HUES48 (cell line): ENCODE measurements at regions not wholly inside any gene's neighbourhood (a gene's known extent, or its start where the extent isn't known, plus 50 kb on each side); places are given as distances from the start of the nearest gene placed in this dataset.

ENCODE experiments used
- H3K27ac ChIP-seq: one replicate; pipeline ENCODE4 v1.7.0; 2013; ENCODE audit warnings: low read depth, low read length, inconsistent platforms
- H3K27me3 ChIP-seq: 2 replicates; pipeline ENCODE4 v1.6.1; 2013; ENCODE audit warnings: mild to moderate bottlenecking, low read length; ENCODE audit not compliant: control insufficient read depth, insufficient read depth
- H3K36me3 ChIP-seq: 2 replicates; pipeline ENCODE4 v1.6.1; 2013; ENCODE audit warnings: low read length; ENCODE audit not compliant: control insufficient read depth, insufficient read depth
- H3K4me1 ChIP-seq: 2 replicates; pipeline ENCODE4 v1.6.1; 2013; ENCODE audit warnings: mild to moderate bottlenecking, low read length; ENCODE audit not compliant: control insufficient read depth, insufficient read depth
- H3K4me3 ChIP-seq: 2 replicates; pipeline ENCODE4 v1.5.1; 2013; ENCODE audit warnings: mild to moderate bottlenecking, low read depth, low read length
- H3K9ac ChIP-seq: 2 replicates; pipeline ENCODE4 v1.6.1; 2013; ENCODE audit warnings: mild to moderate bottlenecking, low read depth, low read length, moderate library complexity
- H3K9me3 ChIP-seq: 2 replicates; pipeline ENCODE4 v1.6.1; 2013; ENCODE audit warnings: low read length; ENCODE audit not compliant: control insufficient read depth, insufficient read depth

DNA sequence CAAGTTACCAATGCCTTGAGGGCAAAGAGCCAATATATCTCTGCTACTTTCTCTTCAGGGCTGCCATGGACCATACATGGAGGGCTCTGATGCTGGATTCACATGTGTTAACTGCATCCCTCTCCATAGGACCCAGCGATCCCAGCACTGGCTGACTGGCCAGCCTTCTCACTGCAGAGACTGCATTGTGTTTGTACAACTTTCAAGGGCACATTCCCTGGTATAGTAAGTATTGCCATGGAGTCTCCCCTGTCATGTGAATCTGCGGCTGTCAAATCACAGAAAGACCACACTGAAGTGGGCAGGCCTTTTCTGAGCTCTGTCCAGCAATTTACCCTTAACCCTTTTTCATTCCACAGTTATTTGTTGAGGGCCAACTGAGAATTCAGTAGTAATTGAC is 449.8 kb downstream of the OMA1 start:
- Histone ChIP-seq H3K4me3 (no peak overlapping the region), H3K9ac (no peak overlapping the region), H3K27me3 (no peaks in the 10 kb centered on the region), H3K4me1 (0 out of 2 replicates have a peak, but pooled peaks cover 6% of the 10 kb centered on the region), H3K27ac (no peak overlapping the region), H3K9me3 (no peaks in the 10 kb centered on the region), H3K36me3 (no peaks in the 10 kb centered on the region)

DNA sequence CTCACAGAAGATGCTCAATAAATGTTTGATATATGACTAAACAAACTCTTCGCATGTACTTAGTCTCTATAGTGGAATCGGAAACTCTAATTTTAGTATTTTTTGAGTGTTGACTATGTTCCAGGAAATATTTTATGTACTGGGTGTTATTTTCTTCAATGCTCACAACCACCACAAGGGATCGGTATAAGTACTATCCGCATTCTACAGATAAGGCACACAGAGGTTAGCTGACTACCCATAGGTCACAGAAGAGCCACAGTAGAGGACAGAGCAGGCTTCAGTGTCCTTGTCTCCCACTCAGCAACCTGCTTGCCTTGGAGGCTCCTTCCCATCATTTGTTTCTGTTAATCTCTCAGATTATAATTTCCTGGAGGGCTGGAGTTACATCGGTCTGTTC is 451.3 kb downstream of the OMA1 start:
- no peaks in the 10 kb centered on the region for H3K36me3 ChIP-seq
- no peak overlapping the region for H3K9ac ChIP-seq
- no peak overlapping the region for H3K4me3 ChIP-seq
- H3K27ac ChIP-seq = no peak overlapping the region
- H3K4me1 ChIP-seq = peaks cover 16% of the 10 kb centered on the region
- no peaks in the 10 kb centered on the region for H3K9me3 ChIP-seq
- H3K27me3 ChIP-seq = no peaks in the 10 kb centered on the region

DNA sequence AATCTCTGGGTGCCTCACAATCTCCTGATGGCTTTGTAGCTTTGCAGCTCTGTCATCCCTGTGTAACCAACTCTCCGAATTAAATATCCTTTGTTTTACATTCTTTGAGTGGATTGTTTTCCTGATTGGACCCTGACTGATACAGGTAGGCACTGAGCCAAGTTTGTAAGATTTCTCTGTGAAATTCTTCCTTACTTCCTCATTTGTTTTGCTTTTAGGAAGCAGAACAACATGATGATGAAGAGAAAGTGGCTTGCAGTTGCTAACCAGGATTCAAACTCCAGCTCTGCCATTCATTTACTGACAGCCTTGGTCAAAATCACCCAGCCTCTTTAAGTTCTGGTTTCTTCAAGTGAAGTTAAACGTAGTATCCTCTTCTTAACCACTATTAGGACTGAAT is 452.3 kb downstream of the OMA1 start:
- H3K9me3 ChIP-seq = no peaks in the 10 kb centered on the region
- no peaks in the 10 kb centered on the region for H3K27me3 ChIP-seq

DNA sequence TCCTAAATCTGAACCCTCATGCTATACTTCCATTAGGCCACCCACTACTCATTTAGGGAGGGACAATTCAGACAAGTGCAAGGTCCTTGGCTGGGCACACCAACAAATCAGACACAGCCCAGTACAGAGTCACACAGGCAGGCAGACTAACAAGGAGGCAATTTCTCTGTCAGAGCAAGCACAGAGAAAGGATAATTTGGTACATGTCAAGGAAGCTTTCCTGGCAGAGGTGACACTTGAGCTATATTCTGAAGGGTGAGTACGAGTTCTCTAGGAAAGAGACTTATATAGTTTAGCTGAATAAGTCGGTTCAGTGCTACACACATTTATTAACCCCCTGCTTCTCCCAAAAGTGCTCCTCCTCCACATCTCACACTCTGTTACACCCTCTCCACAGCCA is 455.9 kb downstream of the OMA1 start:
- Histone ChIP-seq H3K27me3 (no peaks in the 10 kb centered on the region), H3K9ac (no peak overlapping the region), H3K27ac (no peak overlapping the region), H3K4me1 (peaks cover 21% of the 10 kb centered on the region), H3K4me3 (no peak overlapping the region), H3K9me3 (no peaks in the 10 kb centered on the region), H3K36me3 (no peaks in the 10 kb centered on the region)

More for the DNA sequence above, 452.3 kb downstream of the OMA1 start:
- Histone ChIP-seq H3K27ac (no peak overlapping the region), H3K36me3 (no peaks in the 10 kb centered on the region), H3K4me3 (no peak overlapping the region), H3K4me1 (peaks cover 25% of the 10 kb centered on the region), H3K9ac (no peak overlapping the region)

DNA sequence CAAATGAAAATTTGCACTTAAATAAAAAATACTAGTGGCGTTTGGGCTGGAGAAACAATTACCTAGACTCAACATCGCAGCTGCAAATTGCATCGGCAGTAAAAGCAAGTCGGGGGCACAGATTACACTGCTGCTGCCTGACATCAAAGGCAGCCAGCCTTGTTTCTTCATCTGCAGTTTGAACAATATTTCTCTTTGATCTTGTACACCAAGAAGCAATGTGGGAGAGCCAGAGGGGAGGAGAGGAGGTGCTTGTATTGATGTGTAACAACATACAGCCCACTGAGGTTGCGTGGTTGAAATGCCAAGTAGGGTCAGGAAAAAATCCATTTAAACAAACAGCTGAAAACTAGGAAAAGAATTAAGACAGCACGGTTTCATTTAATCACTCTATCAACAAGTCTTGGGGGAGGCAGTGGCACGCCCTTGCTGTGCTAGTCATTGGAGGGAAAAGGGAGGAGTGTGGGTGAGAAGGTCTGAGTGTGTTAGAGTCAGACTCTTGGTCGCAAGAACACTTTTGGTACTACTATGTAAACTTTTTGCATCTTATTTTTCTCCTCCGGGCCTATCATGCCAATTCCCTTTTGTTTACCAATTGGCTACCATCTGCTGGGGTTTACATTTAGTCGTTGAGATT is 456.5 kb downstream of the OMA1 start:
- H3K9me3 ChIP-seq = no peaks in the 10 kb centered on the region
- H3K9ac ChIP-seq = no peak overlapping the region
- H3K36me3 ChIP-seq = no peaks in the 10 kb centered on the region
- no peak overlapping the region for H3K4me3 ChIP-seq
- H3K27me3 ChIP-seq = no peaks in the 10 kb centered on the region
- no peak overlapping the region for H3K27ac ChIP-seq
- peaks cover 21% of the 10 kb centered on the region for H3K4me1 ChIP-seq

DNA sequence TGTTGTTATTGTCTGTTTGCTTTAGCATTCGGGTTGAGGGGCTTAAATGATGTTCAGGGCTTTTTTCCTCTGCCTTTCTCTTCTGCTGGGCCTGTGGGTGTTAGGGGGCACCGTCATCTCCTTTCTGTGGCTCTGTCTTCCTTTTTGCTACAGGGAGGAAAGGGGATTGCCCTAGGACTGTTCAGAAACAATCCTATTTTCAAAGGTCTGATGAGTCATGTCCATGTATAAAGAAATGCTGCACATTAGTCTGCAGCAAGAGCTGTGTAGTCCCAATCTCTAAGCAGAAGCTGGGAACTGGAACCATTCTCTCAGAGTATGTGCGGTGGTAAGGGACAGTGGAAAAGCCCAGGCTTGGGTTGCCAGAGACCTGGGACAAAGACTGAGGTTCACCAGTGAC is 462.3 kb downstream of the OMA1 start:
- H3K4me1 ChIP-seq = 0 out of 2 replicates have a peak, but pooled peaks cover 1% of the 10 kb centered on the region
- H3K9me3 ChIP-seq = no peaks in the 10 kb centered on the region
- H3K27ac ChIP-seq = no peak overlapping the region
- H3K27me3 ChIP-seq = no peaks in the 10 kb centered on the region
- no peak overlapping the region for H3K4me3 ChIP-seq
- no peaks in the 10 kb centered on the region for H3K36me3 ChIP-seq
- no peak overlapping the region for H3K9ac ChIP-seq

DNA sequence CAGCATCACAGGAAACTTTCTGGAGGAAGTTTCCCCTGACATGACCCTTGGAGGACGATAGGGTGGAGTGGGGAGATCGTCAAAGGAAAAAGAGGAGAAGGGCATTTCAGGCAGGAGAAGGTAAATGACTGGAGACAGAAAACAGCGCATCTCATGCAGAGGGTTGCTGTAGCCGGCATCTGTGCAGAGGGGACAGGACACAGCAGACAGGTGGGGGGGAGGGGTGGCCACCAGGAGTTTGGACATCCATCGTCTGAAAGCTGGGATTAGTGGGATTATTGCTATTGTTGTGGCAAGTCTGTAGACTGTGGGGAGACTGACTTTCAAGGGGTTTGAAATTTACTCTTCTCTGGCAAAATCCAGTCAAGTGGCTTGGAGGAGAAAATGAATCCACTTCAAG is 463.9 kb downstream of the OMA1 start:
- no peak overlapping the region for H3K27ac ChIP-seq
- H3K9me3 ChIP-seq = no peaks in the 10 kb centered on the region
- H3K4me1 ChIP-seq = no peaks in the 10 kb centered on the region
- no peaks in the 10 kb centered on the region for H3K36me3 ChIP-seq
- no peak overlapping the region for H3K4me3 ChIP-seq
- H3K9ac ChIP-seq = no peak overlapping the region
- no peaks in the 10 kb centered on the region for H3K27me3 ChIP-seq

DNA sequence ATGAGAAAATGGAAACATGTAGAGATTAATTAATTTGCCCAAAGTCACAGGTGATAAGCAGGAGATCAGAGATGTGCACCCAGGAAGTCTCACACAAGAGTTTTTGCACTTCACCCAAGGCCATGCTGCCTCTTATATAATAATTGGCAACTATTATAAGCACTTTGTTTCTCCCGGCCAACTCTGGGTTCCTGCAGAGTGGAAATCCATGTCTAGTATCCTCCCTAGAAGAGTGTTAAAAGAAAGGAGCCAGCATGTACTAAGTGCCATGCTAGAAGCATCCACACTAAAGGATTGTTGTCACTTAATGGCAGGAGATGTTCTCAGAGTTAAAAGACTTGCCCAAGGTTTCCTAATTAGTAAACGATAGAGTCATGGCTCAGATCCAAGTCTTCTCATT is 470.3 kb downstream of the OMA1 start:
- Histone ChIP-seq H3K9ac (no peak overlapping the region), H3K27ac (no peak overlapping the region), H3K4me1 (no peaks in the 10 kb centered on the region), H3K36me3 (no peaks in the 10 kb centered on the region), H3K27me3 (no peaks in the 10 kb centered on the region), H3K4me3 (no peak overlapping the region), H3K9me3 (no peaks in the 10 kb centered on the region)

DNA sequence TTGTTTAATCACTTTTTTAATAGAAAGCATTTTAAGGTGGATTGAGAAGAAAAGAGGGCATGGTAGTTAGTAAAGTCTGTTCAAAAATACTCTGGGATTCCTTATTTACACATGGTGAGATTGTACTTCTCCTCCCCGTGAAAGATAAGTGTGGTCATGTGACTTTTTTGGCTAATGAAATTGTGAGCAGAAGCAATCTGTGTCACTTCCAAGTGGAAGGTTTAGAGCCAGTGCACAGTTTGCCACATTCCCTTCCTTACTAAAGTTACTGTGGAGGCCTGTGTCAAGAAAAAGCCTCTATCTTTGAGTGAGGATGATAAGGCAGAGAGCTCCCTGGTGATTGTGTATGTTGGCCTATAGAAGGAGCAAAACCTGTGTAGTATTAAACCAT is 471.3 kb downstream of the OMA1 start:
- no peaks in the 10 kb centered on the region for H3K4me1 ChIP-seq
- no peak overlapping the region for H3K27ac ChIP-seq
- H3K4me3 ChIP-seq = no peak overlapping the region
- no peak overlapping the region for H3K9ac ChIP-seq
- H3K9me3 ChIP-seq = no peaks in the 10 kb centered on the region
- no peaks in the 10 kb centered on the region for H3K27me3 ChIP-seq
- no peaks in the 10 kb centered on the region for H3K36me3 ChIP-seq

DNA sequence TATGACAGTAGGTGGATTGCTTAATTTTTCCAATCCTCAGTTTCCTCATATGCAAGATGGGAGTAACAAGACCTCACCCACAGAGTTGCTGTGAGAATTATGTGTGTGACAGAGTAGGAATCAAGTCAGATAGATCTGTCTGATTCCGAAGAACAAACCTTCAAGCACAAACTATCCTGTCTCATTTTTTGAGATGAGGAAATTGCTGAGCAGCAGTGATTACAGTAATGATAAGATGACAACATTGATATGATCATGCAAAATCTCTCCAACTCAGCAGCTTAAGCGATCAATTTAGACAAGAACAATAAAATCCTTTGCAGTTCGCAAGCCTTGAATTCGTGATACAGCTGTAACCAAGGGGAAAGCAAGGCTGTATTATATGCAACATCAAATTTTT is 474.1 kb downstream of the OMA1 start:
- H3K36me3 ChIP-seq = no peaks in the 10 kb centered on the region
- H3K27ac ChIP-seq = no peak overlapping the region
- no peaks in the 10 kb centered on the region for H3K27me3 ChIP-seq
- H3K4me3 ChIP-seq = no peak overlapping the region
- H3K9me3 ChIP-seq = no peaks in the 10 kb centered on the region
- no peaks in the 10 kb centered on the region for H3K4me1 ChIP-seq
- no peak overlapping the region for H3K9ac ChIP-seq

DNA sequence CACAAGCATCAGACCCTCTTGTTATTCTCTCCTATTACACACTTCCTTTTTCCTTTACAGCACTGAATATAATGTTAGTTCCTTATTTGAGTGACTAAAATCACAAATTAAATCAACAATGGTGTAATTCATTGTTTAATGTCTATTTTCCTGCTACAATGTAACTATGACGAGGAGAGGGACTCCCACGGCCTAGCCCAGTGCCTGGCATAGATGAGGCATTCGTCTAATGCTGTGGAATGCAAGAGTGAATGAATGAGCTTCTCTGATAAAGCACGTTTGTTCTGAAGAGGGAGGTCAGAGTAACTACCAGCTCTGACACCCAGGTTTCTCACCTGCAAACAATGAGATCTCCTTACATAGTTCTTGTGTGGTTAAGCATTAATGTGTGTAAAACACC is 479.4 kb downstream of the OMA1 start:
- Histone ChIP-seq H3K4me1 (peaks cover 8% of the 10 kb centered on the region; the same call in 1 of the 2 replicates), H3K9me3 (no peaks in the 10 kb centered on the region), H3K4me3 (no peak overlapping the region), H3K27ac (no peak overlapping the region), H3K9ac (no peak overlapping the region), H3K27me3 (no peaks in the 10 kb centered on the region), H3K36me3 (no peaks in the 10 kb centered on the region)

DNA sequence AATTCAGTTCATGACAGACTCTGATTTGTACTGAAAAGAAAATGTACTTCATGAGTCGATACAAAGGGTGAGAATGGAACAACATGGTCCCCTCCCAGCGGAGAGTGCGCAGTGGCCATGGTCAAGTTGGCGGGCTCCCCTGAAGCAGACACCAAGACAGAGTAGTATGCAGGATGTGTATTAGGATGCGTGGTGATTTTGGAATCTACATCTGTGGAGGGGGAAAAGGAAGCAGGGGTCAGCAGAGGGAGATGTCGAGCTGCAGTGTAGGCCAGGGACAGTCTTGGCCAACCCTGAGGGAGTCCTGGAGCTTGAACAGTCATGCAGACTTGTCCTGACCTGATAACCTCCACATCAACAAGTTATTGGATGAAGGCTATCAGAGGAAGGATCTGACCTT is 481.0 kb downstream of the OMA1 start:
- H3K27ac ChIP-seq = no peak overlapping the region
- H3K27me3 ChIP-seq = no peaks in the 10 kb centered on the region
- H3K4me1 ChIP-seq = peaks cover 8% of the 10 kb centered on the region; the same call in 1 of the 2 replicates
- H3K9me3 ChIP-seq = no peaks in the 10 kb centered on the region
- no peak overlapping the region for H3K9ac ChIP-seq
- H3K36me3 ChIP-seq = no peaks in the 10 kb centered on the region
- no peak overlapping the region for H3K4me3 ChIP-seq
